Peyer's patch (tissue), 4 donors: ENCODE measurements at regions not wholly inside any gene's neighbourhood (a gene's known extent, or its start where the extent isn't known, plus 50 kb on each side); places are given as distances from the start of the nearest gene placed in this dataset.

Experiments used
- CTCF ChIP-seq, 6 experiments: fragments of 450-650 bp in 4 of 6; fragments of 200-600 bp in 2 of 6; sonication (generic) in 1 of 6; IDR thresholded peaks; one replicate each; pipeline ENCODE4 v1.5.1; 2017 to 2019; ENCODE audit warnings: antibody characterized with exemption in 6 of 6, mild to moderate bottlenecking in 3 of 6, moderate library complexity in 1 of 6
- POLR2A ChIP-seq, 2 donors: fragments of 450-650 bp; IDR thresholded peaks; one replicate each; pipeline ENCODE4 v1.5.1; 2017; ENCODE audit warnings: antibody characterized with exemption in 2 of 2, mild to moderate bottlenecking in 2 of 2, moderate library complexity in 2 of 2

- no peak for TF ChIP-seq CTCF (IDR thresholded peaks at IDR 0.05)
- no peak for TF ChIP-seq POLR2A (IDR thresholded peaks at IDR 0.05)
Measured at GRCh38 chr6:122059918-122060317, 339.5 kb upstream of the HSF2 start.
